ENCODE measurements at regions not wholly inside any gene's neighbourhood (a gene's known extent, or its start where the extent isn't known, plus 50 kb on each side); places are given as distances from the start of the nearest gene placed in this dataset.
A peak's percentile ranks its signal among the peaks of the same experiment; 100 is the strongest.
"Not testable (repeated sequence)": the region's sequence is repeated elsewhere in the genome, so short reads cannot be mapped to it uniquely, and the experiment has no call there.

DNA sequence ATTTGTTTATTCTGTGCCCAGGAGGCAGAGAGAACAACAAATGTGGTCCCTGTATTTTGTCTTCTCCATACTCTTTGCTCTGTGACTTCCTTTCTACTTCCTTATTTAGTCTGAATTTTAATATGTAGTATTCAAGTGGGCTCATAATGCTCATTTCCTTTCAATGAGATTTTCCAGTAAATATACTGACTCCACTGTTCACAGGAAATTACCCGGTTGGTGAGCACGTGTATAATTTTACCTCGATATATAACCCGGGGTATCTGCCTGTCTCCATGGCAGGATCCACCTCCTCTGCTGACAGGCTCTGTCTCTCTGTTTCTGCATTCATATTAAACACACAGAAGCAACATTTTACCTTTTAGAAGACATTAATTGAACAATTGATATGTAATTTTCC lies 166.0 kb downstream of the SLC38A4 start:
- TF ChIP-seq MYC (IDR thresholded peaks at IDR 0.05; ENCODE audit: low read depth, low read length), result 0 out of 2 replicates have a peak, but pooled peaks have one; percentile 45
- TF ChIP-seq MAX (IDR thresholded peaks at IDR 0.05; ENCODE audit: low read depth, low read length), result peak; percentile 90
- no peak for TF ChIP-seq CTCF (IDR thresholded peaks at IDR 0.05; ENCODE audit: low read depth, low read length)
- peak; percentile 27 for DNase-seq (ENCODE audit: low read depth)
- H3K4me3 ChIP-seq (ENCODE audit: low read depth, low read length), result no peak overlapping the region

- DNase-seq (ENCODE audit: low read depth), result no peak
- H3K4me3 ChIP-seq (ENCODE audit: low read depth, low read length), result no peak overlapping the region
- TF ChIP-seq MYC (IDR thresholded peaks at IDR 0.05; ENCODE audit: low read depth, low read length) (no peak), MAX (IDR thresholded peaks at IDR 0.05; ENCODE audit: low read depth, low read length) (no peak), POLR2A (IDR thresholded peaks at IDR 0.05; ENCODE audit: extremely low read depth, insufficient read length) (no peak), CTCF (IDR thresholded peaks at IDR 0.05; ENCODE audit: low read depth, low read length) (no peak)
Observed at GRCh38 chr12:46659032-46659650, 166.7 kb downstream of the SLC38A4 start.

DNA sequence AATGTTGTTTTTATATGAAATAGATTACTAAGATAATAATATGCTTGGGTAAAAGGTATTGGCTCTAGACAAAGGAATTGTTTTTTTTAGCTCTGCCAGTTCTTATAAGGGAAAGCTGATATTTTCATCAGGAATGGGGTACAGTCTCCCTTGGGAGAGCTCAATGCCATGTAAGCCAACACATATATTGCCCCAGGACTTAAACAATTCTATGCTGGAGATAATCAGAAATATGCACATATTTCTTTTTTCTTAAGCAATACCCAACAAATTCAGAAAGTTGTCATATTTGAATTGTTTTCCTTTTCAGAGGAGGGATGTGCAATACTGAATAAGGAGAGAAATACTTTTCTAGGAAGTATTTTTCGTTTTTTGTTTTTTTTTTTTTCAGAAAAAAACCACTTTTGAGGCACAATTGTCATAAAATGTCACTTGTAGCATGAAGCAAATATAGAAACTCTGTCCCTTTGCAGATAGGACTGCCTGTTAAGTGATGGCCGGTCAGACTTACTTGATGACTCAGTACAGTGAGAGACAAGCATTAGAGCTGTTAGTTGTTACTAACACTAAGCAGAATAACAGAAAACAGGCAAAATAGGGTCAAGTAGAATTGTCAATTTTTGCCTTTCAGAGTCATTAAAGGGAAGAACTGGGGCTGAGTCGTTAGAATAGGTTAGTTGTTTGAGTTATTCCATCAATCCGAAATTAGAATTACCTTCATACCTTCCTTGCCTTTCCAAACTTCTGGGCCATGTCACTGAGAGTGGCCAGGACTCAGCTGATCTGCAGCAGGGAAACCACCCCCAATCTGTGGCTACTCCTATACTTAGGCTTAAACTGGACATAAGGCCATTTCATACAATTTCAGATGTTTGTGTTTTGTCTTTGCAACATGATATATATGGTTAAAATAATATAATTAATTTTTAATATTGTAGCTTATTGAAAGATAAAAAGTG lies 168.1 kb downstream of the SLC38A4 start:
- no peak for TF ChIP-seq POLR2A (IDR thresholded peaks at IDR 0.05; ENCODE audit: extremely low read depth, insufficient read length)
- TF ChIP-seq MYC (IDR thresholded peaks at IDR 0.05; ENCODE audit: low read depth, low read length), result no peak
- no peak for TF ChIP-seq MAX (IDR thresholded peaks at IDR 0.05; ENCODE audit: low read depth, low read length)
- TF ChIP-seq CTCF (IDR thresholded peaks at IDR 0.05; ENCODE audit: low read depth, low read length), result no peak
- DNase-seq (ENCODE audit: low read depth), result no peak
- H3K4me3 ChIP-seq (ENCODE audit: low read depth, low read length), result no peak overlapping the region

GRCh38 chr12:46655984-46656383 lies 169.8 kb downstream of the SLC38A4 start:
- not testable (repeated sequence) for H3K4me3 ChIP-seq (ENCODE audit: low read depth, low read length); DNase-seq (ENCODE audit: low read depth)

- H3K4me3 ChIP-seq (ENCODE audit: low read depth, low read length), result no peak overlapping the region
- DNase-seq (ENCODE audit: low read depth), result no peak
- TF ChIP-seq MYC (IDR thresholded peaks at IDR 0.05; ENCODE audit: low read depth, low read length), result no peak
- TF ChIP-seq MAX (IDR thresholded peaks at IDR 0.05; ENCODE audit: low read depth, low read length), result no peak
- no peak for TF ChIP-seq CTCF (IDR thresholded peaks at IDR 0.05; ENCODE audit: low read depth, low read length)
- no peak for TF ChIP-seq POLR2A (IDR thresholded peaks at IDR 0.05; ENCODE audit: extremely low read depth, insufficient read length)
Observed at GRCh38 chr12:46653311-46653710, 172.5 kb downstream of the SLC38A4 start.

GRCh38 chr12:46652692-46653091 lies 173.1 kb downstream of the SLC38A4 start:
- no peak for DNase-seq (ENCODE audit: low read depth)
- no peak overlapping the region for H3K4me3 ChIP-seq (ENCODE audit: low read depth, low read length)
- TF ChIP-seq MAX (IDR thresholded peaks at IDR 0.05; ENCODE audit: low read depth, low read length) (no peak), MYC (IDR thresholded peaks at IDR 0.05; ENCODE audit: low read depth, low read length) (no peak), POLR2A (IDR thresholded peaks at IDR 0.05; ENCODE audit: extremely low read depth, insufficient read length) (no peak), CTCF (IDR thresholded peaks at IDR 0.05; ENCODE audit: low read depth, low read length) (no peak)

Data from NB4 (cell line).